ENCODE measurements at regions not wholly inside any gene's neighbourhood (a gene's known extent, or its start where the extent isn't known, plus 50 kb on each side); places are given as distances from the start of the nearest gene placed in this dataset.

DNA sequence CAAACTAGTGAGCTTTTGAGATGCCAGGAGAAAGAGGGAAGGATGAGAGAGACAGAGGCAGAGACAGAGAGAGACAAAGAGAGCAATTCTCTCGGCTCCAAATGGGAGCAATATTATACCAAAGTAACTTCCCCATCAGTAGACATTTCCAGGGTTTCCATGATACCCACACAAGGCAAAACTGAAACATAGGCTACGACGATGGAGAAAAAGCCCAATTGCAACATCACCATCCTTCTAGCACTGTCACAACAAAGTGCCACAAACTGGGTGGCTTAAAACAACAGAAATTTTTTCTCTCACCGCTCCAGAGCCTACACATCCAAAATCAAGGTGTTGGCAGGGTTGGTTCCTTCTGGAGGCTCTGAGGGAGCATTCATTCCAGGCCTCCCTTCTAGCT lies 81.4 kb downstream of the KCTD12 start:
- TF ChIP-seq, protein P1, sequence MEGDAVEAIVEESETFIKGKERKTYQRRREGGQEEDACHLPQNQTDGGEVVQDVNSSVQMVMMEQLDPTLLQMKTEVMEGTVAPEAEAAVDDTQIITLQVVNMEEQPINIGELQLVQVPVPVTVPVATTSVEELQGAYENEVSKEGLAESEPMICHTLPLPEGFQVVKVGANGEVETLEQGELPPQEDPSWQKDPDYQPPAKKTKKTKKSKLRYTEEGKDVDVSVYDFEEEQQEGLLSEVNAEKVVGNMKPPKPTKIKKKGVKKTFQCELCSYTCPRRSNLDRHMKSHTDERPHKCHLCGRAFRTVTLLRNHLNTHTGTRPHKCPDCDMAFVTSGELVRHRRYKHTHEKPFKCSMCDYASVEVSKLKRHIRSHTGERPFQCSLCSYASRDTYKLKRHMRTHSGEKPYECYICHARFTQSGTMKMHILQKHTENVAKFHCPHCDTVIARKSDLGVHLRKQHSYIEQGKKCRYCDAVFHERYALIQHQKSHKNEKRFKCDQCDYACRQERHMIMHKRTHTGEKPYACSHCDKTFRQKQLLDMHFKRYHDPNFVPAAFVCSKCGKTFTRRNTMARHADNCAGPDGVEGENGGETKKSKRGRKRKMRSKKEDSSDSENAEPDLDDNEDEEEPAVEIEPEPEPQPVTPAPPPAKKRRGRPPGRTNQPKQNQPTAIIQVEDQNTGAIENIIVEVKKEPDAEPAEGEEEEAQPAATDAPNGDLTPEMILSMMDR (IDR thresholded peaks at IDR 0.05; ENCODE audit: low read depth, low read length): no peak
- no peak for TF ChIP-seq EZH2phosphoT487 (IDR thresholded peaks at IDR 0.05; ENCODE audit: low read depth)
